ENCODE measurements at regions not wholly inside any gene's neighbourhood (a gene's known extent, or its start where the extent isn't known, plus 50 kb on each side); places are given as distances from the start of the nearest gene placed in this dataset.

GRCh38 chr6:44009425-44010321 lies 117.6 kb downstream of the MRPL14 start:
- H3K36me3 Mint-ChIP-seq = no peaks in the 10 kb centered on the region
- ATAC-seq = no peak
- no peak for DNase-seq (ENCODE audit: low spot score in 2 of 2)
- no peaks in the 10 kb centered on the region for H3K9me3 Mint-ChIP-seq
- H3K27ac Mint-ChIP-seq = no peak overlapping the region

- Mint-ChIP-seq H3K9me3 (no peaks in the 10 kb centered on the region), H3K27ac (no peak overlapping the region), H3K36me3 (no peaks in the 10 kb centered on the region)
- no peak for ATAC-seq
- DNase-seq (ENCODE audit: low spot score in 2 of 2) = no peak
Measured at GRCh38 chr6:44008821-44009370, 118.4 kb downstream of the MRPL14 start.

GRCh38 chr6:44007818-44008621 lies 119.2 kb downstream of the MRPL14 start:
- H3K9me3 Mint-ChIP-seq = no peaks in the 10 kb centered on the region
- H3K27ac Mint-ChIP-seq = peak overlapping the region in 1 of 2 donors; percentile 79
- no peaks in the 10 kb centered on the region for H3K36me3 Mint-ChIP-seq
- ATAC-seq (no peak), DNase-seq (ENCODE audit: low spot score in 2 of 2) (no peak)

- ATAC-seq (no peak), DNase-seq (ENCODE audit: low spot score in 2 of 2) (no peak)
- H3K36me3 Mint-ChIP-seq = no peaks in the 10 kb centered on the region
- no peak overlapping the region for H3K27ac Mint-ChIP-seq
- no peaks in the 10 kb centered on the region for H3K9me3 Mint-ChIP-seq
Measured at GRCh38 chr6:44006872-44007303, 120.4 kb downstream of the MRPL14 start.

GRCh38 chr6:44006123-44006871 lies 121.0 kb downstream of the MRPL14 start:
- ATAC-seq (no peak), DNase-seq (ENCODE audit: low spot score in 2 of 2) (no peak)
- Mint-ChIP-seq H3K27ac (no peak overlapping the region), H3K9me3 (no peaks in the 10 kb centered on the region), H3K36me3 (no peaks in the 10 kb centered on the region)

- DNase-seq (ENCODE audit: low spot score in 2 of 2) = no peak
- Mint-ChIP-seq H3K9me3 (no peaks in the 10 kb centered on the region), H3K36me3 (no peaks in the 10 kb centered on the region), H3K27ac (no peak overlapping the region)
- no peak for ATAC-seq
Measured at GRCh38 chr6:44005507-44005903, 121.7 kb downstream of the MRPL14 start.

GRCh38 chr6:44004625-44005506 lies 122.4 kb downstream of the MRPL14 start:
- DNase-seq (ENCODE audit: low spot score in 2 of 2) = no peak
- Mint-ChIP-seq H3K9me3 (no peaks in the 10 kb centered on the region), H3K36me3 (no peaks in the 10 kb centered on the region), H3K27ac (no peak overlapping the region)
- no peak for ATAC-seq

GRCh38 chr6:44004136-44004535 lies 123.1 kb downstream of the MRPL14 start:
- Mint-ChIP-seq H3K36me3 (no peaks in the 10 kb centered on the region), H3K9me3 (no peaks in the 10 kb centered on the region), H3K27ac (no peak overlapping the region)
- ATAC-seq (no peak), DNase-seq (ENCODE audit: low spot score in 2 of 2) (no peak)

- no peak overlapping the region for H3K27ac Mint-ChIP-seq
- DNase-seq (ENCODE audit: low spot score in 2 of 2) (no peak), ATAC-seq (peak in 1 of 2 donors; percentile 4)
- H3K9me3 Mint-ChIP-seq = no peaks in the 10 kb centered on the region
- no peaks in the 10 kb centered on the region for H3K36me3 Mint-ChIP-seq
Measured at GRCh38 chr6:44003345-44004061, 123.7 kb downstream of the MRPL14 start.

- ATAC-seq (peak; percentile 78 to 83), DNase-seq (ENCODE audit: low spot score in 2 of 2) (peak; percentile 64 to 68)
- no peak overlapping the region for H3K27ac Mint-ChIP-seq
- no peaks in the 10 kb centered on the region for H3K9me3 Mint-ChIP-seq
- H3K36me3 Mint-ChIP-seq = no peaks in the 10 kb centered on the region
Measured at GRCh38 chr6:44002593-44003344, 124.5 kb downstream of the MRPL14 start.

- DNase-seq (ENCODE audit: low spot score in 2 of 2) (no peak), ATAC-seq (peak in 1 of 2 donors; percentile 48)
- H3K27ac Mint-ChIP-seq = no peak overlapping the region
Measured at GRCh38 chr6:44002067-44002592, 125.1 kb downstream of the MRPL14 start.

GRCh38 chr6:44001318-44002066 lies 125.8 kb downstream of the MRPL14 start:
- Mint-ChIP-seq H3K36me3 (no peaks in the 10 kb centered on the region), H3K27ac (no peak overlapping the region), H3K9me3 (no peaks in the 10 kb centered on the region)
- DNase-seq (ENCODE audit: low spot score in 2 of 2) = peak in 1 of 2 donors; percentile 28
- peak in 1 of 2 donors; percentile 31 for ATAC-seq

More at GRCh38 chr6:44002067-44002592, 125.1 kb downstream of the MRPL14 start:
- Mint-ChIP-seq H3K36me3 (no peaks in the 10 kb centered on the region), H3K9me3 (no peaks in the 10 kb centered on the region)

GRCh38 chr6:44000164-44000842 lies 126.9 kb downstream of the MRPL14 start:
- Mint-ChIP-seq H3K36me3 (no peaks in the 10 kb centered on the region), H3K9me3 (no peaks in the 10 kb centered on the region), H3K27ac (peak overlapping the region in 1 of 2 donors; percentile 12)
- DNase-seq (ENCODE audit: low spot score in 2 of 2) = peak in 1 of 2 donors; percentile 22
- ATAC-seq = peak; percentile 30 to 70
